Stimulated activated effector memory CD8-positive, alpha-beta T cell treated with anti-CD3 and anti-CD28 coated beads, Interleukin-12 subunit alpha, Interleukin-12 subunit beta, amount 100 ng/mL, for 72 hours (primary cell): ENCODE measurements at regions not wholly inside any gene's neighbourhood (a gene's known extent, or its start where the extent isn't known, plus 50 kb on each side); places are given as distances from the start of the nearest gene placed in this dataset.
"Not testable (repeated sequence)": the region's sequence is repeated elsewhere in the genome, so short reads cannot be mapped to it uniquely, and the experiment has no call there.

Source experiments
- ATAC-seq: fragments of 150-1000 bp; cut with Tn5 transposase; 2 replicates; pipeline ENCODE4 v1.10.0; 2021
- DNase-seq, 2 donors: peaks; one replicate each; pipeline ENCODE4 v3.0.0; 2021 to 2022; ENCODE audit warnings: low spot score in 2 of 2
- H3K27ac Mint-ChIP-seq: one replicate; pipeline ENCODE4 v1.8.0; 2022; ENCODE audit warnings: mild to moderate bottlenecking, mixed read lengths
- H3K36me3 Mint-ChIP-seq: one replicate; pipeline ENCODE4 v1.8.0; 2022; ENCODE audit warnings: mild to moderate bottlenecking, mixed read lengths
- H3K4me1 Mint-ChIP-seq: one replicate; pipeline ENCODE4 v1.8.0; 2022; ENCODE audit warnings: mixed read lengths
- H3K4me3 Mint-ChIP-seq: one replicate; pipeline ENCODE4 v1.8.0; 2022; ENCODE audit warnings: mild to moderate bottlenecking, mixed read lengths
- H3K9me3 Mint-ChIP-seq: one replicate; pipeline ENCODE4 v1.8.0; 2022; ENCODE audit warnings: mixed read lengths

GRCh38 chr7:19989906-19990305, 216.5 kb upstream of the TMEM196 start:
- ATAC-seq = no peak

GRCh38 chr7:19988860-19989259, 215.4 kb upstream of the TMEM196 start:
- DNase-seq (no peak), ATAC-seq (no peak)
- Mint-ChIP-seq H3K27ac (no peak overlapping the region), H3K4me1 (no peaks in the 10 kb centered on the region), H3K36me3 (no peaks in the 10 kb centered on the region), H3K4me3 (no peak overlapping the region), H3K9me3 (peaks cover 19% of the 10 kb centered on the region)

More at GRCh38 chr7:19989906-19990305, 216.5 kb upstream of the TMEM196 start:
- H3K4me1 Mint-ChIP-seq = no peaks in the 10 kb centered on the region
- no peak overlapping the region for H3K4me3 Mint-ChIP-seq
- no peak overlapping the region for H3K27ac Mint-ChIP-seq
- no peaks in the 10 kb centered on the region for H3K36me3 Mint-ChIP-seq
- DNase-seq = no peak
- H3K9me3 Mint-ChIP-seq = peaks cover 19% of the 10 kb centered on the region

- H3K9me3 Mint-ChIP-seq = peaks cover 14% of the 10 kb centered on the region
- H3K36me3 Mint-ChIP-seq = no peaks in the 10 kb centered on the region
- DNase-seq (no peak), ATAC-seq (no peak)
- no peak overlapping the region for H3K4me3 Mint-ChIP-seq
- no peak overlapping the region for H3K27ac Mint-ChIP-seq
- H3K4me1 Mint-ChIP-seq = no peaks in the 10 kb centered on the region
These were observed 210.8 kb upstream of the TMEM196 start for GRCh38 chr7:19984231-19984632.

- Mint-ChIP-seq H3K4me1 (no peaks in the 10 kb centered on the region), H3K27ac (no peak overlapping the region), H3K4me3 (no peak overlapping the region)
These were observed 209.7 kb upstream of the TMEM196 start for GRCh38 chr7:19982841-19983835.

GRCh38 chr7:19973581-19973980, 200.2 kb upstream of the TMEM196 start:
- H3K27ac Mint-ChIP-seq = no peak overlapping the region
- DNase-seq (no peak), ATAC-seq (no peak)
- no peaks in the 10 kb centered on the region for H3K36me3 Mint-ChIP-seq
- H3K4me1 Mint-ChIP-seq = no peaks in the 10 kb centered on the region
- peaks cover 6% of the 10 kb centered on the region for H3K9me3 Mint-ChIP-seq
- H3K4me3 Mint-ChIP-seq = no peak overlapping the region

More at GRCh38 chr7:19982841-19983835, 209.7 kb upstream of the TMEM196 start:
- no peaks in the 10 kb centered on the region for H3K36me3 Mint-ChIP-seq
- DNase-seq (no peak), ATAC-seq (peak; percentile 24)
- H3K9me3 Mint-ChIP-seq = peaks cover 11% of the 10 kb centered on the region

GRCh38 chr7:19972876-19973275, 199.5 kb upstream of the TMEM196 start:
- no peak for ATAC-seq
- Mint-ChIP-seq H3K36me3 (no peaks in the 10 kb centered on the region), H3K4me1 (no peaks in the 10 kb centered on the region), H3K9me3 (peaks cover 6% of the 10 kb centered on the region), H3K4me3 (no peak overlapping the region), H3K27ac (no peak overlapping the region)
- DNase-seq = no peak

GRCh38 chr7:19971956-19972355, 198.5 kb upstream of the TMEM196 start:
- DNase-seq (no peak), ATAC-seq (no peak)
- Mint-ChIP-seq H3K27ac (no peak overlapping the region), H3K4me3 (no peak overlapping the region), H3K4me1 (no peaks in the 10 kb centered on the region), H3K9me3 (peaks cover 6% of the 10 kb centered on the region), H3K36me3 (no peaks in the 10 kb centered on the region)

GRCh38 chr7:19970514-19970913, 197.1 kb upstream of the TMEM196 start:
- DNase-seq = no peak
- H3K27ac Mint-ChIP-seq = no peak overlapping the region
- no peaks in the 10 kb centered on the region for H3K36me3 Mint-ChIP-seq
- no peak for ATAC-seq
- peaks cover 6% of the 10 kb centered on the region for H3K9me3 Mint-ChIP-seq
- H3K4me1 Mint-ChIP-seq = no peaks in the 10 kb centered on the region
- H3K4me3 Mint-ChIP-seq = no peak overlapping the region

GRCh38 chr7:19969859-19970493, 196.6 kb upstream of the TMEM196 start:
- H3K4me3 Mint-ChIP-seq = no peak overlapping the region
- H3K9me3 Mint-ChIP-seq = peaks cover 6% of the 10 kb centered on the region
- no peaks in the 10 kb centered on the region for H3K36me3 Mint-ChIP-seq
- no peak overlapping the region for H3K27ac Mint-ChIP-seq
- ATAC-seq (no peak), DNase-seq (no peak)
- H3K4me1 Mint-ChIP-seq = no peaks in the 10 kb centered on the region

GRCh38 chr7:19964246-19964645, 190.8 kb upstream of the TMEM196 start:
- no peak for DNase-seq
- no peak overlapping the region for H3K4me3 Mint-ChIP-seq
- no peaks in the 10 kb centered on the region for H3K4me1 Mint-ChIP-seq
- H3K9me3 Mint-ChIP-seq = peaks cover 3% of the 10 kb centered on the region
- H3K27ac Mint-ChIP-seq = no peak overlapping the region
- ATAC-seq = no peak
- H3K36me3 Mint-ChIP-seq = no peaks in the 10 kb centered on the region

GRCh38 chr7:19963695-19964094, 190.3 kb upstream of the TMEM196 start:
- H3K4me1 Mint-ChIP-seq = no peaks in the 10 kb centered on the region
- no peaks in the 10 kb centered on the region for H3K36me3 Mint-ChIP-seq
- no peak for ATAC-seq
- no peak overlapping the region for H3K4me3 Mint-ChIP-seq
- DNase-seq = no peak
- peaks cover 3% of the 10 kb centered on the region for H3K9me3 Mint-ChIP-seq
- H3K27ac Mint-ChIP-seq = no peak overlapping the region

GRCh38 chr7:19958309-19958896, 185.0 kb upstream of the TMEM196 start:
- DNase-seq = no peak
- Mint-ChIP-seq H3K9me3 (peaks cover 6% of the 10 kb centered on the region), H3K4me1 (no peaks in the 10 kb centered on the region), H3K36me3 (no peaks in the 10 kb centered on the region), H3K4me3 (no peak overlapping the region), H3K27ac (no peak overlapping the region)
- ATAC-seq = no peak

GRCh38 chr7:19957664-19958063, 184.2 kb upstream of the TMEM196 start:
- Mint-ChIP-seq H3K27ac (no peak overlapping the region), H3K9me3 (peaks cover 9% of the 10 kb centered on the region), H3K4me3 (no peak overlapping the region), H3K36me3 (no peaks in the 10 kb centered on the region), H3K4me1 (no peaks in the 10 kb centered on the region)
- DNase-seq = no peak
- no peak for ATAC-seq

- H3K27ac Mint-ChIP-seq, DNase-seq, H3K4me1 Mint-ChIP-seq, H3K36me3 Mint-ChIP-seq, H3K4me3 Mint-ChIP-seq, ATAC-seq: not testable (repeated sequence)
- peaks cover 15% of the 10 kb centered on the region for H3K9me3 Mint-ChIP-seq
These were observed 180.7 kb upstream of the TMEM196 start for GRCh38 chr7:19954166-19954565.

- H3K4me3 Mint-ChIP-seq, H3K4me1 Mint-ChIP-seq, H3K36me3 Mint-ChIP-seq, ATAC-seq, DNase-seq, H3K27ac Mint-ChIP-seq: not testable (repeated sequence)
- peaks cover 18% of the 10 kb centered on the region for H3K9me3 Mint-ChIP-seq
These were observed 180.0 kb upstream of the TMEM196 start for GRCh38 chr7:19953411-19953810.
